Hepatocyte (in vitro differentiated cells): ENCODE measurements at regions not wholly inside any gene's neighbourhood (a gene's known extent, or its start where the extent isn't known, plus 50 kb on each side); places are given as distances from the start of the nearest gene placed in this dataset.

Experiments
- EZH2 ChIP-seq: fragments of 200-600 bp; sonication (generic); IDR thresholded peaks from 2 replicates; pipeline ENCODE4 v1.6.1; 2016; ENCODE audit warnings: antibody characterized with exemption, mild to moderate bottlenecking, borderline replicate concordance
- TF ChIP-seq, protein P1 (sequence below): fragments of 200-600 bp; sonication (generic); IDR thresholded peaks from 2 replicates; pipeline ENCODE4 v1.5.1; 2016; ENCODE audit warnings: antibody characterized with exemption, mild to moderate bottlenecking; ENCODE audit not compliant: poor library complexity

DNA sequence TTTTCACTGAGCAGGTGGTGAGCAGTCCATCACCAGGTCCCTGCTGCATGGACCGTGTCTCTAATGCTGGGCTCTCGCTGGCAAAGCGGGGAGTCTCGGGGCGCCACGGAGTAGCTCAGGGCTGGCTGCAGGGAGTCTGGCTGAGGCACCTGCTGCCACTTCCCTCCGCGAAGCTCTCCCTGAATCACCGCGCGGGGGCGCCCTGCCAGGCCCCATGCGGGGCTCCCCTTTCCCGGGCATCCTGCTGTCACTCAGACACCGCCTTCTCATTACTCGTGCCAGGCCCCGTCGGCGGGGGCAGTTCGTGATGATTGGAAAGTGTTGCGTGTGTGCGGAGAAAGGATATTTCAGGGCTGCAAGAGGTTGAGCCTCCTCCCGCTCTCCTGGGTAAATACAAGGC lies 335.8 kb downstream of the IRX2 start:
- TF ChIP-seq, protein P1, sequence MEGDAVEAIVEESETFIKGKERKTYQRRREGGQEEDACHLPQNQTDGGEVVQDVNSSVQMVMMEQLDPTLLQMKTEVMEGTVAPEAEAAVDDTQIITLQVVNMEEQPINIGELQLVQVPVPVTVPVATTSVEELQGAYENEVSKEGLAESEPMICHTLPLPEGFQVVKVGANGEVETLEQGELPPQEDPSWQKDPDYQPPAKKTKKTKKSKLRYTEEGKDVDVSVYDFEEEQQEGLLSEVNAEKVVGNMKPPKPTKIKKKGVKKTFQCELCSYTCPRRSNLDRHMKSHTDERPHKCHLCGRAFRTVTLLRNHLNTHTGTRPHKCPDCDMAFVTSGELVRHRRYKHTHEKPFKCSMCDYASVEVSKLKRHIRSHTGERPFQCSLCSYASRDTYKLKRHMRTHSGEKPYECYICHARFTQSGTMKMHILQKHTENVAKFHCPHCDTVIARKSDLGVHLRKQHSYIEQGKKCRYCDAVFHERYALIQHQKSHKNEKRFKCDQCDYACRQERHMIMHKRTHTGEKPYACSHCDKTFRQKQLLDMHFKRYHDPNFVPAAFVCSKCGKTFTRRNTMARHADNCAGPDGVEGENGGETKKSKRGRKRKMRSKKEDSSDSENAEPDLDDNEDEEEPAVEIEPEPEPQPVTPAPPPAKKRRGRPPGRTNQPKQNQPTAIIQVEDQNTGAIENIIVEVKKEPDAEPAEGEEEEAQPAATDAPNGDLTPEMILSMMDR: no peak
- no peak for TF ChIP-seq EZH2
